GM10248 (cell line): ENCODE measurements at regions not wholly inside any gene's neighbourhood (a gene's known extent, or its start where the extent isn't known, plus 50 kb on each side); places are given as distances from the start of the nearest gene placed in this dataset.

Source experiments
- CTCF ChIA-PET: fragments of 300-600 bp; sonication (Branson Sonifier 250); formaldehyde crosslinking; extraction: SDS; loops from one replicate; lab custom pipeline; 2021; ENCODE audit warnings: antibody characterized with exemption; lab: Yijun Ruan, JAX
- POLR2A ChIA-PET: fragments of 350-650 bp; sonication (Branson Sonifier 250); formaldehyde crosslinking; extraction: SDS; loops from one replicate; lab custom pipeline; 2020; ENCODE audit warnings: antibody characterized with exemption; lab: Yijun Ruan, JAX
- DNase-seq: peaks from one replicate; pipeline ENCODE4 v3.0.0; 2012; ENCODE audit errors: extremely low spot score
- TF ChIP-seq, protein P1 (sequence below): IDR thresholded peaks from 2 replicates; pipeline ENCODE4 v1.5.1; 2012; ENCODE audit warnings: mild to moderate bottlenecking, low read depth; ENCODE audit errors: extremely low read depth, missing control alignments, control extremely low read depth

DNA sequence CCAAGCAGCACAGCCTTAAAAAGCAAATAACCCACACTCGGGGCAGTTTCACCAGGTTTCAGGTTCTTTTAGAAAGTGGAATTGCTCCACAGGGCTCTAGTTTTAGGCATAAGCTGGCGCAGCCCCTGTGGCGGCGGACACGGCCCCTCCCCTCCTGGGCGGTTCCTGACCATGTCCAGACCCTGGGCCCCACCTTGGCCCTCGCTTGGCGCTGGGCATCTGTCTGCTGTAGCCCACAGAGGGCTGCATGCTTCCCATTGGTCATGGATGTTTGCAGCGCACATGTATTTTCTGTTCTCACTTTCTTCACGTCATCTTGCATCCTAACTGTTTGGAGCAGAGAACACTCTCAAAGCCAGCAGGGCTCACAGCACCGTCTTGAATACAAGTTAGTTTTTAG, 244.3 kb downstream of the BRD1 start:
- no peak for DNase-seq
- ChIA-PET CTCF (no interaction called here), POLR2A (no interaction called here)
- TF ChIP-seq, protein P1, sequence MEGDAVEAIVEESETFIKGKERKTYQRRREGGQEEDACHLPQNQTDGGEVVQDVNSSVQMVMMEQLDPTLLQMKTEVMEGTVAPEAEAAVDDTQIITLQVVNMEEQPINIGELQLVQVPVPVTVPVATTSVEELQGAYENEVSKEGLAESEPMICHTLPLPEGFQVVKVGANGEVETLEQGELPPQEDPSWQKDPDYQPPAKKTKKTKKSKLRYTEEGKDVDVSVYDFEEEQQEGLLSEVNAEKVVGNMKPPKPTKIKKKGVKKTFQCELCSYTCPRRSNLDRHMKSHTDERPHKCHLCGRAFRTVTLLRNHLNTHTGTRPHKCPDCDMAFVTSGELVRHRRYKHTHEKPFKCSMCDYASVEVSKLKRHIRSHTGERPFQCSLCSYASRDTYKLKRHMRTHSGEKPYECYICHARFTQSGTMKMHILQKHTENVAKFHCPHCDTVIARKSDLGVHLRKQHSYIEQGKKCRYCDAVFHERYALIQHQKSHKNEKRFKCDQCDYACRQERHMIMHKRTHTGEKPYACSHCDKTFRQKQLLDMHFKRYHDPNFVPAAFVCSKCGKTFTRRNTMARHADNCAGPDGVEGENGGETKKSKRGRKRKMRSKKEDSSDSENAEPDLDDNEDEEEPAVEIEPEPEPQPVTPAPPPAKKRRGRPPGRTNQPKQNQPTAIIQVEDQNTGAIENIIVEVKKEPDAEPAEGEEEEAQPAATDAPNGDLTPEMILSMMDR: no peak

DNA sequence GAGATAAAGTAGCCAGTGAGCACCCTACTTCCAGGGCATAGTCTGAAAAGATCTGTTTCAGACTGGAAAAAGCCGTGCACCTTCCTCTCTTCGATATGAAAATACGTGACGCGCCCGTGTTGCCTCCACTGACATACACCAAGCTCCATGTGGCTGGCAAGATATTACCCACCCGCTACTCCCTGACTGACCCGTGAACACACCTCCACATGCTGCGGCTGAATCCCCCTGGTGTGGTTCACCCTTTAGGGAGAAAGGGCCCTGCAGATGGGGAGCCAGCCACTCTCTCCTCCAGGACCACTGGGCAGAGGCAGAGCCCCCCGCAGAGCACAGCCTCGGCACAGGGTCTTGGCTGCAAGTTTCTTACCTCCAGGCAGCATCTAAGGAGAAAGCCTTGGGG, 245.0 kb downstream of the BRD1 start:
- ChIA-PET CTCF (no interaction called here), POLR2A (no interaction called here)
- DNase-seq: no peak
- TF ChIP-seq, protein P1: no peak

DNA sequence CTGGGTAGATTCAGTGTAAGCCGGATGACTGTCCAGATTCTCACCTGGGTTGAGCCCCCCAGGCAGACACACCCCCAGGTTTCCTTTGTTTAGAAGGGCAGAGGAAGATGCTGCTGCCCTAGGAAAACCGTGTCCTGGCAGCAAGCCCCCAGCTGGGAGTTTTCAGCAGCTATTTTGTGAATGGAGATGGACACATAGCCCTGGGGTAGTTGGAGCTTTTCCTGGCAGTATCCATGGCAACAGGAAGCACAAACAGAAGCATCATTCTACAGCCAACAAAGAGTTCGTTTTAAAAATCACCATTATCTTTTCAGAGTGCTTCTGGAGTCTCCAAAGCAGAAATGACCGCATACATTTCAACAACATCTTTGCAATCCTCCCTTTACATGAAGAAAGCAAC, 245.5 kb downstream of the BRD1 start:
- ChIA-PET CTCF (no interaction called here), POLR2A (no interaction called here)
- TF ChIP-seq, protein P1: no peak
- no peak for DNase-seq

DNA sequence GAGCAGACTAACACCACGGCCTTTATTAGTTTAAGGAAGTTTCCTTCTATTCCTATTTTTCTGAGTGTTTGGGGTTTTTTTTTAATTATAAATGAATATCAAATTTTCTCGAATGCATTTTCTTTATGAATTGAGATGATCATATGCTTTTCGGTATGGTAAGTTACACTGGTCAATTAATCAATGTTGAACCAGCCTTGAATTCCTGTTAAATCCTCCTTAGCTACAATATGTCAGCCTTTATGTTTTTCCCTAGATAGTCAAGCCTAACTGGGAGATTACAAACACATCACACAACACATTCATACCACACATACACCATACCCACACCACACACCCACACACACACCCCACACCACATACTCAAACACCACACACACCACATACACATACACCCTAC, 247.6 kb downstream of the BRD1 start:
- POLR2A ChIA-PET: no interaction called here
- TF ChIP-seq, protein P1: no peak
- DNase-seq: no peak
- CTCF ChIA-PET: no interaction called here

GRCh38 chr22:49577168-49578060, 250.3 kb downstream of the BRD1 start:
- TF ChIP-seq, protein P1: no peak
- no peak for DNase-seq
- ChIA-PET POLR2A (no interaction called here), CTCF (no interaction called here)

GRCh38 chr22:49576241-49577141, 251.2 kb downstream of the BRD1 start:
- ChIA-PET CTCF (no interaction called here), POLR2A (no interaction called here)
- TF ChIP-seq, protein P1: no peak
- no peak for DNase-seq
